Activated gamma-delta T cell (primary cell): ENCODE measurements at regions not wholly inside any gene's neighbourhood (a gene's known extent, or its start where the extent isn't known, plus 50 kb on each side); places are given as distances from the start of the nearest gene placed in this dataset.
"Not testable (repeated sequence)": the region's sequence is repeated elsewhere in the genome, so short reads cannot be mapped to it uniquely, and the experiment has no call there.

Experiments used
- DNase-seq: peaks from one replicate; lab custom pipeline; 2025; lab: John Stamatoyannopoulos, UW

GRCh38 chr22:49460091-49460490 is 367.6 kb downstream of the BRD1 start:
- no peak for DNase-seq

GRCh38 chr22:49458708-49459099 is 369.0 kb downstream of the BRD1 start:
- no peak for DNase-seq

GRCh38 chr22:49457946-49458707 is 369.5 kb downstream of the BRD1 start:
- DNase-seq: no peak

- DNase-seq: no peak
Observed at GRCh38 chr22:49457146-49457545, 370.5 kb downstream of the BRD1 start.

GRCh38 chr22:49455595-49455994 is 372.1 kb downstream of the BRD1 start:
- no peak for DNase-seq

- no peak for DNase-seq
Observed at GRCh38 chr22:49454726-49455125, 372.9 kb downstream of the BRD1 start.

- DNase-seq: no peak
Observed at GRCh38 chr22:49453771-49454170, 373.9 kb downstream of the BRD1 start.

- not testable (repeated sequence) for DNase-seq
Observed at GRCh38 chr22:49453019-49453418, 374.7 kb downstream of the BRD1 start.

GRCh38 chr22:49452362-49452946 is 375.2 kb downstream of the BRD1 start:
- no peak for DNase-seq

- DNase-seq: no peak
Observed at GRCh38 chr22:49451070-49451840, 376.4 kb downstream of the BRD1 start.

GRCh38 chr22:49450498-49450897 is 377.2 kb downstream of the BRD1 start:
- DNase-seq: no peak

GRCh38 chr22:49449811-49450446 is 377.7 kb downstream of the BRD1 start:
- DNase-seq: no peak

- DNase-seq: no peak
Observed at GRCh38 chr22:49449377-49449776, 378.3 kb downstream of the BRD1 start.

GRCh38 chr22:49448526-49448925 is 379.1 kb downstream of the BRD1 start:
- DNase-seq: no peak

- DNase-seq: no peak
Observed at GRCh38 chr22:49447837-49448236, 379.8 kb downstream of the BRD1 start.

GRCh38 chr22:49446759-49447710 is 380.6 kb downstream of the BRD1 start:
- DNase-seq: no peak

GRCh38 chr22:49446145-49446758 is 381.4 kb downstream of the BRD1 start:
- DNase-seq: no peak

GRCh38 chr22:49444781-49445180 is 382.9 kb downstream of the BRD1 start:
- no peak for DNase-seq

- DNase-seq: no peak
Observed at GRCh38 chr22:49440931-49441330, 386.7 kb downstream of the BRD1 start.

- no peak for DNase-seq
Observed at GRCh38 chr22:49439373-49439772, 388.3 kb downstream of the BRD1 start.

GRCh38 chr22:49437956-49438355 is 389.7 kb downstream of the BRD1 start:
- no peak for DNase-seq
